HUES48 (cell line): ENCODE measurements at regions not wholly inside any gene's neighbourhood (a gene's known extent, or its start where the extent isn't known, plus 50 kb on each side); places are given as distances from the start of the nearest gene placed in this dataset.
"Not testable (repeated sequence)": the region's sequence is repeated elsewhere in the genome, so short reads cannot be mapped to it uniquely, and the experiment has no call there.

ENCODE experiments used
- H3K27ac ChIP-seq: one replicate; pipeline ENCODE4 v1.7.0; 2013; ENCODE audit warnings: low read depth, low read length, inconsistent platforms
- H3K27me3 ChIP-seq: 2 replicates; pipeline ENCODE4 v1.6.1; 2013; ENCODE audit warnings: mild to moderate bottlenecking, low read length; ENCODE audit not compliant: control insufficient read depth, insufficient read depth
- H3K36me3 ChIP-seq: 2 replicates; pipeline ENCODE4 v1.6.1; 2013; ENCODE audit warnings: low read length; ENCODE audit not compliant: control insufficient read depth, insufficient read depth
- H3K4me1 ChIP-seq: 2 replicates; pipeline ENCODE4 v1.6.1; 2013; ENCODE audit warnings: mild to moderate bottlenecking, low read length; ENCODE audit not compliant: control insufficient read depth, insufficient read depth
- H3K4me3 ChIP-seq: 2 replicates; pipeline ENCODE4 v1.5.1; 2013; ENCODE audit warnings: mild to moderate bottlenecking, low read depth, low read length
- H3K9ac ChIP-seq: 2 replicates; pipeline ENCODE4 v1.6.1; 2013; ENCODE audit warnings: mild to moderate bottlenecking, low read depth, low read length, moderate library complexity
- H3K9me3 ChIP-seq: 2 replicates; pipeline ENCODE4 v1.6.1; 2013; ENCODE audit warnings: low read length; ENCODE audit not compliant: control insufficient read depth, insufficient read depth

- Histone ChIP-seq H3K27me3 (no peaks in the 10 kb centered on the region), H3K27ac (no peak overlapping the region), H3K4me1 (0 out of 2 replicates have a peak, but pooled peaks cover 5% of the 10 kb centered on the region), H3K9ac (no peak overlapping the region), H3K9me3 (no peaks in the 10 kb centered on the region), H3K4me3 (no peak overlapping the region), H3K36me3 (no peaks in the 10 kb centered on the region)
These were observed 50.3 kb upstream of the ATP6AP2 start for GRCh38 chrX:40530509-40530908.

- Histone ChIP-seq H3K27me3 (no peaks in the 10 kb centered on the region), H3K4me1 (0 out of 2 replicates have a peak, but pooled peaks cover 5% of the 10 kb centered on the region), H3K27ac (no peak overlapping the region), H3K9ac (no peak overlapping the region), H3K9me3 (0 out of 2 replicates have a peak, but pooled peaks cover 3% of the 10 kb centered on the region), H3K4me3 (no peak overlapping the region), H3K36me3 (no peaks in the 10 kb centered on the region)
These were observed 53.2 kb upstream of the ATP6AP2 start for GRCh38 chrX:40527543-40527942.

GRCh38 chrX:40526412-40526811, 54.4 kb upstream of the ATP6AP2 start:
- no peak overlapping the region for H3K4me3 ChIP-seq
- no peaks in the 10 kb centered on the region for H3K27me3 ChIP-seq
- H3K4me1 ChIP-seq, result 0 out of 2 replicates have a peak, but pooled peaks cover 2% of the 10 kb centered on the region
- H3K27ac ChIP-seq, result no peak overlapping the region
- 0 out of 2 replicates have a peak, but pooled peaks cover 3% of the 10 kb centered on the region for H3K9me3 ChIP-seq
- no peak overlapping the region for H3K9ac ChIP-seq
- no peaks in the 10 kb centered on the region for H3K36me3 ChIP-seq

- H3K9me3 ChIP-seq, H3K9ac ChIP-seq, H3K4me3 ChIP-seq, H3K36me3 ChIP-seq, H3K27ac ChIP-seq, H3K4me1 ChIP-seq, H3K27me3 ChIP-seq: not testable (repeated sequence)
These were observed 54.9 kb upstream of the ATP6AP2 start for GRCh38 chrX:40525901-40526300.

- H3K9me3 ChIP-seq, result 0 out of 2 replicates have a peak, but pooled peaks cover 3% of the 10 kb centered on the region
- no peak overlapping the region for H3K27ac ChIP-seq
- H3K4me3 ChIP-seq, result no peak overlapping the region
- no peaks in the 10 kb centered on the region for H3K36me3 ChIP-seq
- H3K4me1 ChIP-seq, result no peaks in the 10 kb centered on the region
- H3K27me3 ChIP-seq, result no peaks in the 10 kb centered on the region
- H3K9ac ChIP-seq, result no peak overlapping the region
These were observed 56.3 kb upstream of the ATP6AP2 start for GRCh38 chrX:40524423-40524822.

GRCh38 chrX:40523852-40524251, 56.9 kb upstream of the ATP6AP2 start:
- no peaks in the 10 kb centered on the region for H3K36me3 ChIP-seq
- H3K27ac ChIP-seq, result no peak overlapping the region
- H3K4me3 ChIP-seq, result no peak overlapping the region
- H3K4me1 ChIP-seq, result no peaks in the 10 kb centered on the region
- no peak overlapping the region for H3K9ac ChIP-seq
- 0 out of 2 replicates have a peak, but pooled peaks cover 3% of the 10 kb centered on the region for H3K9me3 ChIP-seq
- no peaks in the 10 kb centered on the region for H3K27me3 ChIP-seq

- Histone ChIP-seq H3K27me3 (no peaks in the 10 kb centered on the region), H3K9ac (no peak overlapping the region), H3K9me3 (peaks cover 6% of the 10 kb centered on the region; the same call in 1 of the 2 replicates)
These were observed 58.8 kb upstream of the ATP6AP2 start for GRCh38 chrX:40521868-40522450.

GRCh38 chrX:40514376-40514775, 66.4 kb upstream of the ATP6AP2 start:
- Histone ChIP-seq H3K27me3 (no peaks in the 10 kb centered on the region), H3K27ac (no peak overlapping the region), H3K9me3 (peaks cover 11% of the 10 kb centered on the region)

More at GRCh38 chrX:40521868-40522450, 58.8 kb upstream of the ATP6AP2 start:
- Histone ChIP-seq H3K27ac (no peak overlapping the region), H3K4me3 (no peak overlapping the region), H3K4me1 (no peaks in the 10 kb centered on the region), H3K36me3 (no peaks in the 10 kb centered on the region)

GRCh38 chrX:40513835-40514234, 66.9 kb upstream of the ATP6AP2 start:
- Histone ChIP-seq H3K27me3 (no peaks in the 10 kb centered on the region), H3K9me3 (peaks cover 11% of the 10 kb centered on the region), H3K4me3 (no peak overlapping the region), H3K9ac (no peak overlapping the region), H3K4me1 (no peaks in the 10 kb centered on the region), H3K27ac (no peak overlapping the region), H3K36me3 (no peaks in the 10 kb centered on the region)

More at GRCh38 chrX:40514376-40514775, 66.4 kb upstream of the ATP6AP2 start:
- H3K36me3 ChIP-seq, result no peaks in the 10 kb centered on the region
- no peak overlapping the region for H3K9ac ChIP-seq
- H3K4me1 ChIP-seq, result no peaks in the 10 kb centered on the region
- no peak overlapping the region for H3K4me3 ChIP-seq

GRCh38 chrX:40513012-40513411, 67.8 kb upstream of the ATP6AP2 start:
- no peaks in the 10 kb centered on the region for H3K27me3 ChIP-seq
- H3K9me3 ChIP-seq, result peaks cover 9% of the 10 kb centered on the region
- H3K27ac ChIP-seq, result no peak overlapping the region
- no peaks in the 10 kb centered on the region for H3K4me1 ChIP-seq
- H3K36me3 ChIP-seq, result no peaks in the 10 kb centered on the region
- H3K4me3 ChIP-seq, result no peak overlapping the region
- H3K9ac ChIP-seq, result no peak overlapping the region

GRCh38 chrX:40511258-40511657, 69.5 kb upstream of the ATP6AP2 start:
- H3K4me3 ChIP-seq, result no peak overlapping the region
- H3K36me3 ChIP-seq, result no peaks in the 10 kb centered on the region
- no peaks in the 10 kb centered on the region for H3K4me1 ChIP-seq
- H3K9me3 ChIP-seq, result peaks cover 8% of the 10 kb centered on the region; the same call in 1 of the 2 replicates
- no peak overlapping the region for H3K27ac ChIP-seq
- H3K9ac ChIP-seq, result no peak overlapping the region
- no peaks in the 10 kb centered on the region for H3K27me3 ChIP-seq
